ENCODE measurements at regions not wholly inside any gene's neighbourhood (a gene's known extent, or its start where the extent isn't known, plus 50 kb on each side); places are given as distances from the start of the nearest gene placed in this dataset.

DNA sequence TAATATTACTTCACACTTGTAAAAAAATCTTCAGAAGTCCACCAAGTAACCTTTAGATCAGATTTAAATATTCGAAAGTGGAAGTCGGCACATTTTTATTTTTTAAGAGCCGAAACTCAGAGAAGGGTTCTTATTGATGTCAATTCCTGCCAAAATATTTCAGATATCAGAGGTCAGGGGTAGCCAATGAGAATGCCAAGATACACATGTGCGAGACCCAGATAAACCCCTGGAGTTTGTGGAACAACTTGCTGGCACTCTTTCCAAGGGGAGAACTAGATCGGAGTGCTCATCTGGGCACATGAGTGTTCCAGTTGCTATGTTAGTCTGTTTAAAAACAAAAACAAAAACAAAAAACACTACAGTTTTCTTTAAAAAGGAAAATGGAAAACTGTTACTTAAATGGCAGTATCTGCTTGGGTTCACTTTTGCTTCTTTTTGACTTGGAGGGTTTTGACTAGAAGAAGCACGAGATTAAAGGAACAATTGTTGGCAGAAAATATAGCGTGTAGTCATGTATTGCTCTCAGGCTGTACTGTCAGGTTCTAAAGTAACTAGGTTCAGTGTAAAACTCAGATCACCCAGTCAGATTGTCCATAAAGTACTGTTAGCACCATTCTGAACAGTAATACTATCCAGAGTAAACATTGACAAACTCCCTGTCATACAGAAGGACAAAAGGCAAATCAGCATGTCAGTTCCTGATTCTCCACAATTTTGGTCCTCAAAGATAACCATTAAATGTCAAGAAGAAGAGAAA, 188.0 kb upstream of the PACRGL start:
- Histone ChIP-seq H3K4me1 (ENCODE audit: insufficient read depth, low read length) (no peaks in the 10 kb centered on the region), H3K4me2 (ENCODE audit: insufficient read depth, low read length) (no peak overlapping the region)
- TF ChIP-seq, protein P1, sequence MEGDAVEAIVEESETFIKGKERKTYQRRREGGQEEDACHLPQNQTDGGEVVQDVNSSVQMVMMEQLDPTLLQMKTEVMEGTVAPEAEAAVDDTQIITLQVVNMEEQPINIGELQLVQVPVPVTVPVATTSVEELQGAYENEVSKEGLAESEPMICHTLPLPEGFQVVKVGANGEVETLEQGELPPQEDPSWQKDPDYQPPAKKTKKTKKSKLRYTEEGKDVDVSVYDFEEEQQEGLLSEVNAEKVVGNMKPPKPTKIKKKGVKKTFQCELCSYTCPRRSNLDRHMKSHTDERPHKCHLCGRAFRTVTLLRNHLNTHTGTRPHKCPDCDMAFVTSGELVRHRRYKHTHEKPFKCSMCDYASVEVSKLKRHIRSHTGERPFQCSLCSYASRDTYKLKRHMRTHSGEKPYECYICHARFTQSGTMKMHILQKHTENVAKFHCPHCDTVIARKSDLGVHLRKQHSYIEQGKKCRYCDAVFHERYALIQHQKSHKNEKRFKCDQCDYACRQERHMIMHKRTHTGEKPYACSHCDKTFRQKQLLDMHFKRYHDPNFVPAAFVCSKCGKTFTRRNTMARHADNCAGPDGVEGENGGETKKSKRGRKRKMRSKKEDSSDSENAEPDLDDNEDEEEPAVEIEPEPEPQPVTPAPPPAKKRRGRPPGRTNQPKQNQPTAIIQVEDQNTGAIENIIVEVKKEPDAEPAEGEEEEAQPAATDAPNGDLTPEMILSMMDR (IDR thresholded peaks at IDR 0.05; ENCODE audit: borderline replicate concordance, extremely low read depth, low read length, poor library complexity, severe bottlenecking), result no peak
- TF ChIP-seq EZH2 (IDR thresholded peaks at IDR 0.05; ENCODE audit: borderline replicate concordance, low read depth, low read length, severe bottlenecking), result no peak

DNA sequence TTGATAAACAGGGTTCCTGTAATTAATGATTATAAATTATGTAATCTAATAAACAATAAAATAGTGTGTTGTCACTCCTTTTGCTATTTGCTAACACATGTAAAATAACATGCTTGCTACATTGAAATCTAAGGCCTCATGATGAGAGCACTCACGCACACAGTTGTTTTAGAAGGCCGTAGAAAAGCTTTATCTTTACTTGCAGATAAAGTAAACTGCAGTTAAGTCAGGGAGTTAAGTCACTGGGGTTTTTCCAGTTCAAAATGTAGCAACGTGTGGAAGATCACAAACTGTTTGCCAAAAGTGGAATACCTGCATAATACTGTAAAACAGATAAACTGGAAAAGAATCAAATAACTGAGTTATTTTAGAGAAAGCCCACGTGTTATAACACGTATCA, 187.3 kb upstream of the PACRGL start:
- no peak overlapping the region for H3K4me3 ChIP-seq (ENCODE audit: low read depth in 1 of 2, low read length in 2 of 2)
- ATAC-seq (ENCODE audit: insufficient read depth, low read depth) (no peak), DNase-seq (no peak)
- no peak overlapping the region for H3K27ac ChIP-seq (ENCODE audit: low read length)
- H3K9me3 ChIP-seq (ENCODE audit: insufficient read depth, low read length, severe bottlenecking), result no peaks in the 10 kb centered on the region
- no peak overlapping the region for H2AFZ ChIP-seq (ENCODE audit: low read depth, low read length)
- no peak overlapping the region for H3K4me2 ChIP-seq (ENCODE audit: insufficient read depth, low read length)
- no peaks in the 10 kb centered on the region for H3K36me3 ChIP-seq (ENCODE audit: insufficient read depth, low read length)
- H4K20me1 ChIP-seq (ENCODE audit: insufficient read depth, low read length), result no peaks in the 10 kb centered on the region
- H3K79me2 ChIP-seq (ENCODE audit: insufficient read depth, low read length), result no peaks in the 10 kb centered on the region
- TF ChIP-seq, protein P1 (IDR thresholded peaks at IDR 0.05; ENCODE audit: borderline replicate concordance, extremely low read depth, low read length, poor library complexity, severe bottlenecking), result no peak
- no peak for TF ChIP-seq EZH2 (IDR thresholded peaks at IDR 0.05; ENCODE audit: borderline replicate concordance, low read depth, low read length, severe bottlenecking)
- no peaks in the 10 kb centered on the region for H3K4me1 ChIP-seq (ENCODE audit: insufficient read depth, low read length)
- no peaks in the 10 kb centered on the region for H3K27me3 ChIP-seq (ENCODE audit: insufficient read depth, low read length, poor library complexity)
- H3K9ac ChIP-seq (ENCODE audit: low read depth, low read length), result no peak overlapping the region

More for the DNA sequence above, 188.0 kb upstream of the PACRGL start:
- Histone ChIP-seq H4K20me1 (ENCODE audit: insufficient read depth, low read length) (no peaks in the 10 kb centered on the region), H3K4me3 (ENCODE audit: low read depth in 1 of 2, low read length in 2 of 2) (no peak overlapping the region), H3K9me3 (ENCODE audit: insufficient read depth, low read length, severe bottlenecking) (no peaks in the 10 kb centered on the region), H3K27ac (ENCODE audit: low read length) (no peak overlapping the region), H3K27me3 (ENCODE audit: insufficient read depth, low read length, poor library complexity) (no peaks in the 10 kb centered on the region), H2AFZ (ENCODE audit: low read depth, low read length) (no peak overlapping the region), H3K9ac (ENCODE audit: low read depth, low read length) (no peak overlapping the region), H3K36me3 (ENCODE audit: insufficient read depth, low read length) (no peaks in the 10 kb centered on the region), H3K79me2 (ENCODE audit: insufficient read depth, low read length) (no peaks in the 10 kb centered on the region)
- ATAC-seq (ENCODE audit: insufficient read depth, low read depth) (no peak), DNase-seq (no peak)

DNA sequence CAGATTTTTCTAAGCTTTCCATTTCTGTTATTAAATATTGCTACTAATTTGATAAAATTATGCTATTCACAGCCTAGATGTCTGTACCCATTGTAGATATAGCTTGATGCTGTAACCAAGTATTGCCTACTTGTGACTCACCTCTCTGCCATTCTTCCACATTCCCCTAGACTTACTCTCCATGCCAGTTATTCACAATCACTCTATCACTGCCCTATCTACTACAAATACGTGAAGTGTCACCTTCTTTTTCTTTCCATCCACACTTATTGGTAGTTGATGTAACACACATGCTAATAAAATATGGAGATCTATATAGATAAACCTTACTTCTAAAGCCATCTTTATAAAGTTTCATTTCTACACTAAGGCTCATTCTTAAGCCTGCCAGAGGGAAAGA, 179.4 kb upstream of the PACRGL start:
- TF ChIP-seq, protein P1 (IDR thresholded peaks at IDR 0.05; ENCODE audit: borderline replicate concordance, extremely low read depth, low read length, poor library complexity, severe bottlenecking), result no peak
- no peak for TF ChIP-seq EZH2 (IDR thresholded peaks at IDR 0.05; ENCODE audit: borderline replicate concordance, low read depth, low read length, severe bottlenecking)
- H3K9me3 ChIP-seq (ENCODE audit: insufficient read depth, low read length, severe bottlenecking), result no peaks in the 10 kb centered on the region
- no peak for ATAC-seq (ENCODE audit: insufficient read depth, low read depth)
- no peak overlapping the region for H2AFZ ChIP-seq (ENCODE audit: low read depth, low read length)
- no peak overlapping the region for H3K4me2 ChIP-seq (ENCODE audit: insufficient read depth, low read length)
- H3K36me3 ChIP-seq (ENCODE audit: insufficient read depth, low read length), result no peaks in the 10 kb centered on the region
- H3K27me3 ChIP-seq (ENCODE audit: insufficient read depth, low read length, poor library complexity), result no peaks in the 10 kb centered on the region
- no peaks in the 10 kb centered on the region for H3K4me1 ChIP-seq (ENCODE audit: insufficient read depth, low read length)
- no peaks in the 10 kb centered on the region for H4K20me1 ChIP-seq (ENCODE audit: insufficient read depth, low read length)
- H3K9ac ChIP-seq (ENCODE audit: low read depth, low read length), result no peak overlapping the region
- DNase-seq, result no peak
- no peak overlapping the region for H3K4me3 ChIP-seq (ENCODE audit: low read depth in 1 of 2, low read length in 2 of 2)
- H3K27ac ChIP-seq (ENCODE audit: low read length), result no peak overlapping the region
- H3K79me2 ChIP-seq (ENCODE audit: insufficient read depth, low read length), result no peaks in the 10 kb centered on the region

Data from DND-41 (cell line).